Ascending aorta (tissue), 2 donors: ENCODE measurements at regions not wholly inside any gene's neighbourhood (a gene's known extent, or its start where the extent isn't known, plus 50 kb on each side); places are given as distances from the start of the nearest gene placed in this dataset.
A peak's percentile ranks its signal among the peaks of the same experiment; 100 is the strongest.

Source experiments
- DNase-seq, 2 donors: peaks; one replicate each; pipeline ENCODE4 v3.0.0-alpha.2; 2019; ENCODE audit warnings: low spot score in 2 of 2
- H3K27ac ChIP-seq, 2 donors: fragments of 200-600 bp; sonication (generic); one replicate each; pipeline ENCODE4 v1.5.1; 2016 to 2017; ENCODE audit warnings: mild to moderate bottlenecking in 1 of 2
- H3K27me3 ChIP-seq: fragments of 200-600 bp; sonication (generic); one replicate; pipeline ENCODE4 v1.5.1; 2017
- H3K36me3 ChIP-seq, 2 donors: fragments of 200-600 bp; sonication (generic); one replicate each; pipeline ENCODE4 v1.5.1; 2016
- H3K4me1 ChIP-seq, 2 donors: fragments of 200-600 bp; sonication (generic); one replicate each; pipeline ENCODE4 v1.5.1; 2016 to 2017; ENCODE audit warnings: mild to moderate bottlenecking in 1 of 2
- H3K4me3 ChIP-seq, 2 donors: fragments of 200-600 bp; sonication (generic); one replicate each; pipeline ENCODE4 v1.5.1; 2016 to 2017; ENCODE audit warnings: mild to moderate bottlenecking in 1 of 2
- H3K9me3 ChIP-seq, 2 donors: fragments of 200-600 bp; sonication (generic); one replicate each; pipeline ENCODE4 v1.5.1; 2016
- intact Hi-C: fragments of 100-400 bp; cut with DNase I; formaldehyde crosslinking; loops from one replicate; pipeline ENCODE4 v1.15.1; 2023
- TF ChIP-seq, protein P1 (sequence below), 3 experiments: fragments of 200-600 bp in 2 of 3; fragments of 450-650 bp in 1 of 3; sonication (generic) in 2 of 3; IDR thresholded peaks; one replicate each; pipeline ENCODE4 v1.5.1; 2016 to 2019; ENCODE audit warnings: antibody characterized with exemption in 3 of 3, mild to moderate bottlenecking in 1 of 3, moderate library complexity in 1 of 3

DNA sequence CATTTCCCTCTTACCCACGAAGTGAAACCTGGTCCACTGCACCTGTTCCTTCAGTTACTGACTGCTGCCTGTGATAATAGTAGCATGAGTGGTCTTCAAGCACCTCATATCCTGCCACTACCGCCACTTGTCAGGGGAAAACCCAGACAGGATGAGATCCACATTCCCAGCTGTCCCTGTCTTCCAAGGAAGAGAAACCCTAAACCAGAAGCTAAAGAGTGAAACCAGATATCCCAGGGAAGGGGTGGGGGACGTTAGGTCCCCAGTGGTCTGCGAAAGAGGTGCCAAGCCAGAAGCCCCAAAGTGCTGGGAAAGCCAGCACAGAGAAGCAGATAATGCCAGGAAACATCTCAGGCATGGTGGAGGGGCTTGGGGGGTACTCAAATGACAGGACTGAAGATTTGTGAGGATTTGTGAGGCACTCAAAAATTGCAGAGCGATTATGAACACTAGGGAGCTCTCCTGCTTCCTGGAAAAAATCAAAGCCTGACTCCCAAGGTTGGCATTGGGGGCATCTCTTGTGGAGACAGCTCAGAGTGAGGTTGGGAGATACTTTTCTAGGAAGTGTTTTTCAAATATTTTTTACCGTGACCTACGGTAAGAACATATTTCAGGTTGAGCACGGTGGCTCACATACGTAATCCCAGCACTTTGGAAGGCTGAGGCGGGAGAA, 77.9 kb downstream of the TMEM30B start:
- DNase-seq = no peak
- TF ChIP-seq, protein P1, sequence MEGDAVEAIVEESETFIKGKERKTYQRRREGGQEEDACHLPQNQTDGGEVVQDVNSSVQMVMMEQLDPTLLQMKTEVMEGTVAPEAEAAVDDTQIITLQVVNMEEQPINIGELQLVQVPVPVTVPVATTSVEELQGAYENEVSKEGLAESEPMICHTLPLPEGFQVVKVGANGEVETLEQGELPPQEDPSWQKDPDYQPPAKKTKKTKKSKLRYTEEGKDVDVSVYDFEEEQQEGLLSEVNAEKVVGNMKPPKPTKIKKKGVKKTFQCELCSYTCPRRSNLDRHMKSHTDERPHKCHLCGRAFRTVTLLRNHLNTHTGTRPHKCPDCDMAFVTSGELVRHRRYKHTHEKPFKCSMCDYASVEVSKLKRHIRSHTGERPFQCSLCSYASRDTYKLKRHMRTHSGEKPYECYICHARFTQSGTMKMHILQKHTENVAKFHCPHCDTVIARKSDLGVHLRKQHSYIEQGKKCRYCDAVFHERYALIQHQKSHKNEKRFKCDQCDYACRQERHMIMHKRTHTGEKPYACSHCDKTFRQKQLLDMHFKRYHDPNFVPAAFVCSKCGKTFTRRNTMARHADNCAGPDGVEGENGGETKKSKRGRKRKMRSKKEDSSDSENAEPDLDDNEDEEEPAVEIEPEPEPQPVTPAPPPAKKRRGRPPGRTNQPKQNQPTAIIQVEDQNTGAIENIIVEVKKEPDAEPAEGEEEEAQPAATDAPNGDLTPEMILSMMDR (IDR thresholded peaks at IDR 0.05) = no peak
- H3K9me3 ChIP-seq = no peaks in the 10 kb centered on the region
- intact Hi-C loops = no loop called here
- no peaks in the 10 kb centered on the region for H3K27me3 ChIP-seq
- no peaks in the 10 kb centered on the region for H3K4me1 ChIP-seq
- H3K27ac ChIP-seq = no peak overlapping the region
- no peak overlapping the region for H3K4me3 ChIP-seq
- H3K36me3 ChIP-seq = no peaks in the 10 kb centered on the region

DNA sequence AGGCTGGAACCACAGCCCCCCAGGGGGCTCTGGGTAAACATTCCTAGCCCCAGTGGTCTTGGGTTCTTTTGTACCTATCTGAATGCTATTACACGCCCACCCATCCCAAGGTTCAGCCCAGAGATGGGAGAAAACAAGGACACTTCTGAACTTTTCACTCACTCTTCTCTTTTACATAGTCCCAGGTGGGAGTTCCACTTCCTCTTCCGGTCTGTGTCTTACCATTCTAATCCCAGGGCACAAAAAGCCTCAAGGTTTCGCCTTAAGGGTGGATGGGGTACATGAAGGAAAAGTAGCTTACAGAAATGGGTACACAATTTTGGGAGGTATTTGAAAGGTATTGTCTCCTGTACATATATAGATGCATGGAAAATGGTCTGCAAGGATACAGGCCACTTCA, 79.0 kb downstream of the TMEM30B start:
- Histone ChIP-seq H3K4me1 (no peaks in the 10 kb centered on the region), H3K36me3 (no peaks in the 10 kb centered on the region), H3K9me3 (no peaks in the 10 kb centered on the region), H3K4me3 (no peak overlapping the region), H3K27ac (no peak overlapping the region), H3K27me3 (no peaks in the 10 kb centered on the region)
- intact Hi-C loops = no loop called here
- TF ChIP-seq, protein P1 (IDR thresholded peaks at IDR 0.05) = no peak
- no peak for DNase-seq

DNA sequence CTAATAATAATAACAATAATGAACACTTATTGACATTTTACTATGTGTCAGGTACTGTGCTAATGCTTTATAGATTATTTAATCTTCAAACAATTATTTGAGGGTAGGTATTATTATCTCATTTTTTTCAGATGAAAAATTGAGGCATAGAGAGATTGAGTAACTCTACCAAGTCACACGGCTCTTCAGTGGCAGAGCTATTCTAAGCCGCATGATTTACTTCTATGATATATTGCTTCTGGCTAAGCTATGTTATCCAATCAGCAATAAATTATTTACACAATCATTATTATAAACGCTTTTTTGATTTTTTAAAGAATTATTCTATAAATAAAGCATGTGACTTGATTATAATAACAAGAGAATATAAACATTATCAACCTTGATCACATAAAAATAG, 80.0 kb downstream of the TMEM30B start:
- no peaks in the 10 kb centered on the region for H3K9me3 ChIP-seq
- no peaks in the 10 kb centered on the region for H3K27me3 ChIP-seq
- H3K27ac ChIP-seq = no peak overlapping the region
- no peak overlapping the region for H3K4me3 ChIP-seq
- no peak for DNase-seq
- no peaks in the 10 kb centered on the region for H3K4me1 ChIP-seq
- no peaks in the 10 kb centered on the region for H3K36me3 ChIP-seq
- intact Hi-C loops = no loop called here
- TF ChIP-seq, protein P1 (IDR thresholded peaks at IDR 0.05) = no peak

- H3K9me3 ChIP-seq = no peaks in the 10 kb centered on the region
- H3K36me3 ChIP-seq = no peaks in the 10 kb centered on the region
- no peak overlapping the region for H3K27ac ChIP-seq
- intact Hi-C loops = loop anchor here (10.0 kb wide), 1 partner anchor 463 kb away; the partner anchor contains the start of gene MNAT1
- DNase-seq = no peak
- H3K27me3 ChIP-seq = no peaks in the 10 kb centered on the region
- no peak overlapping the region for H3K4me3 ChIP-seq
- TF ChIP-seq, protein P1 (IDR thresholded peaks at IDR 0.05) = no peak
- no peaks in the 10 kb centered on the region for H3K4me1 ChIP-seq
Observed at GRCh38 chr14:61197416-61197815, 83.7 kb downstream of the TMEM30B start.

- no peaks in the 10 kb centered on the region for H3K36me3 ChIP-seq
- DNase-seq = no peak
- TF ChIP-seq, protein P1 (IDR thresholded peaks at IDR 0.05) = peak in 1 of 3 experiments; percentile 21
- H3K4me1 ChIP-seq = no peaks in the 10 kb centered on the region
- H3K27me3 ChIP-seq = no peaks in the 10 kb centered on the region
- no peaks in the 10 kb centered on the region for H3K9me3 ChIP-seq
- no peak overlapping the region for H3K27ac ChIP-seq
- H3K4me3 ChIP-seq = no peak overlapping the region
- intact Hi-C loops = loop anchor here (10.0 kb wide), 1 partner anchor 462 kb away; the partner anchor contains the start of gene MNAT1
Observed at GRCh38 chr14:61196792-61197191, 84.3 kb downstream of the TMEM30B start.
